HG03159 (cell line): ENCODE measurements at regions not wholly inside any gene's neighbourhood (a gene's known extent, or its start where the extent isn't known, plus 50 kb on each side); places are given as distances from the start of the nearest gene placed in this dataset.
"Not testable (repeated sequence)": the region's sequence is repeated elsewhere in the genome, so short reads cannot be mapped to it uniquely, and the experiment has no call there.

Experiments
- ATAC-seq: cut with Tn5 transposase; IDR thresholded peaks from one replicate; pipeline ENCODE4 v1.9.1; 2021; ENCODE audit warnings: mild to moderate bottlenecking, moderate library complexity; ENCODE audit not compliant: unreplicated experiment

GRCh38 chr21:18803624-18804023 is 400.0 kb upstream of the TMPRSS15 start:
- no peak for ATAC-seq

GRCh38 chr21:18810136-18810535 is 406.6 kb upstream of the TMPRSS15 start:
- no peak for ATAC-seq

- ATAC-seq, result no peak
Measured at GRCh38 chr21:18812308-18812707, 408.7 kb upstream of the TMPRSS15 start.

GRCh38 chr21:18819507-18819906 is 415.9 kb upstream of the TMPRSS15 start:
- no peak for ATAC-seq

GRCh38 chr21:18826562-18826961 is 423.0 kb upstream of the TMPRSS15 start:
- ATAC-seq, result no peak

- ATAC-seq, result no peak
Measured at GRCh38 chr21:18831942-18832676, 428.5 kb upstream of the TMPRSS15 start.

- ATAC-seq, result no peak
Measured at GRCh38 chr21:18832950-18833349, 429.4 kb upstream of the TMPRSS15 start.

- not testable (repeated sequence) for ATAC-seq
Measured at GRCh38 chr21:18834121-18834520, 430.5 kb upstream of the TMPRSS15 start.

- ATAC-seq, result peak; percentile 79
Measured at GRCh38 chr21:18840239-18840638, 436.7 kb upstream of the TMPRSS15 start.

- not testable (repeated sequence) for ATAC-seq
Measured at GRCh38 chr21:18857606-18858005, 454.0 kb upstream of the TMPRSS15 start.

GRCh38 chr21:18869104-18869503 is 465.5 kb upstream of the TMPRSS15 start:
- no peak for ATAC-seq

GRCh38 chr21:18877917-18878316 is 474.3 kb upstream of the TMPRSS15 start:
- no peak for ATAC-seq

- no peak for ATAC-seq
Measured at GRCh38 chr21:18887922-18888602, 484.5 kb upstream of the TMPRSS15 start.

- no peak for ATAC-seq
Measured at GRCh38 chr21:18893406-18893805, 489.8 kb upstream of the TMPRSS15 start.

- no peak for ATAC-seq
Measured at GRCh38 chr21:18894387-18894786, 490.8 kb upstream of the TMPRSS15 start.

- ATAC-seq, result no peak
Measured at GRCh38 chr21:18899261-18899660, 495.7 kb upstream of the TMPRSS15 start.

- no peak for ATAC-seq
Measured at GRCh38 chr21:18902660-18903059, 499.1 kb upstream of the TMPRSS15 start.

GRCh38 chr21:18907076-18907475 is 503.5 kb upstream of the TMPRSS15 start:
- ATAC-seq, result no peak

- no peak for ATAC-seq
Measured at GRCh38 chr21:18908641-18909040, 505.1 kb upstream of the TMPRSS15 start.

- ATAC-seq, result no peak
Measured at GRCh38 chr21:18913914-18914313, 510.3 kb upstream of the TMPRSS15 start.

- ATAC-seq, result no peak
Measured at GRCh38 chr21:18914570-18914969, 511.0 kb upstream of the TMPRSS15 start.

GRCh38 chr21:18917622-18918021 is 514.0 kb upstream of the TMPRSS15 start:
- no peak for ATAC-seq
